Esophagus squamous epithelium (tissue), 5 donors: ENCODE measurements at regions not wholly inside any gene's neighbourhood (a gene's known extent, or its start where the extent isn't known, plus 50 kb on each side); places are given as distances from the start of the nearest gene placed in this dataset.

ENCODE experiments used
- DNase-seq: peaks from one replicate; lab custom pipeline; 2025; lab: John Stamatoyannopoulos, UW
- H3K27ac ChIP-seq, 4 donors: fragments of 200-600 bp; sonication (generic); one replicate each; pipeline ENCODE4 v1.5.1; 2016 to 2019; ENCODE audit warnings: mild to moderate bottlenecking in 1 of 4
- H3K27me3 ChIP-seq, 4 donors: fragments of 200-600 bp; sonication (generic); 1 replicate in 3 of 4; 2 replicates in 1 of 4; pipeline versions ENCODE4 v1.5.1 to v1.6.0; 2017 to 2021; ENCODE audit warnings: antibody characterized with exemption in 1 of 4
- H3K36me3 ChIP-seq, 3 donors: fragments of 200-600 bp; sonication (generic); one replicate each; pipeline ENCODE4 v1.5.1; 2016 to 2019
- H3K4me1 ChIP-seq, 3 donors: fragments of 200-600 bp; sonication (generic); one replicate each; pipeline ENCODE4 v1.5.1; 2017 to 2019
- H3K4me3 ChIP-seq, 4 donors: fragments of 200-600 bp; sonication (generic); 1 replicate in 3 of 4; 2 replicates in 1 of 4; pipeline ENCODE4 v1.5.1; 2016 to 2019; ENCODE audit warnings: mild to moderate bottlenecking in 2 of 4, moderate library complexity in 1 of 4
- H3K9me3 ChIP-seq, 3 donors: fragments of 200-600 bp; sonication (generic); one replicate each; pipeline ENCODE4 v1.5.1; 2016 to 2019
- CTCF ChIP-seq, 6 experiments: fragments of 450-650 bp in 4 of 6; fragments of 200-600 bp in 2 of 6; sonication (generic) in 2 of 6; IDR thresholded peaks; one replicate each; pipeline ENCODE4 v1.5.1; 2016 to 2019; ENCODE audit warnings: antibody characterized with exemption in 6 of 6, mild to moderate bottlenecking in 4 of 6, moderate library complexity in 4 of 6
- POLR2A ChIP-seq, 4 donors: fragments of 450-650 bp; IDR thresholded peaks; one replicate each; pipeline ENCODE4 v1.6.1; 2017; ENCODE audit warnings: antibody characterized with exemption in 4 of 4, mild to moderate bottlenecking in 4 of 4, moderate library complexity in 3 of 4
- WGBS, 2 donors: methylation state at CpG; one replicate each; pipeline ENCODE4 v1.1.5; 2018; 5-methylcytosine and 5-hydroxymethylcytosine counted together
- intact Hi-C: fragments of 100-400 bp; cut with DNase I; formaldehyde crosslinking; loops from one replicate; pipeline ENCODE4 v1.15.0; 2022
- donor health status: DM: yes; HTN: yes; CAD: no.

GRCh38 chr2:136297312-136297711 lies 179.4 kb upstream of the CXCR4 start:
- intact Hi-C loops, result no loop called here

DNA sequence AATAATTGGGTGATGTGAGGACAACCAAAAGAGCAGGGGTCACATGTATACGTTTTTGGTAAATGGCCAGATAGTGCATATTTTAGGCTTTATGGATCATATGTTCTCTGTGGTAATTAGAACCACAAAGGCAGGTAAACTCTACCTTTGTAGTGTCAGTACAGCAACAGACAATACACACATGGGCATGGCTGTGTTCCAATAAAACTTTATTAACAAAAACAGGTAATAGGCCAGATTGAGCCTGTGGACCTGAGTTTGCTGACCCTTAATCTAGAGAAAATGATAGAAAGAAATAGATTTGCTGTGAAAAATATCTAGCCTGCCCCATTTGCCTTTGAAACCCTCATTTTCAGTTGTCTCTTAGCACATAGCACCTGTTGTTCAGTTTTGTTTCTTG lies 177.2 kb upstream of the CXCR4 start:
- WGBS, 2 donors, result 60 to 69% methylated on average over 1 of the region's 1 CpG
- intact Hi-C loops, result no loop called here
- Histone ChIP-seq H3K27ac (no peak overlapping the region), H3K4me3 (no peak overlapping the region), H3K4me1 (no peaks in the 10 kb centered on the region), H3K36me3 (no peaks in the 10 kb centered on the region), H3K27me3 (no peaks in the 10 kb centered on the region), H3K9me3 (no peaks in the 10 kb centered on the region)
- DNase-seq, result no peak
- no peak for TF ChIP-seq CTCF (IDR thresholded peaks at IDR 0.05)
- TF ChIP-seq POLR2A (IDR thresholded peaks at IDR 0.05), result no peak

More at GRCh38 chr2:136297312-136297711, 179.4 kb upstream of the CXCR4 start:
- no peak overlapping the region for H3K4me3 ChIP-seq
- no peaks in the 10 kb centered on the region for H3K4me1 ChIP-seq
- H3K27me3 ChIP-seq, result no peaks in the 10 kb centered on the region
- no peak overlapping the region for H3K27ac ChIP-seq
- no peak for DNase-seq
- no peaks in the 10 kb centered on the region for H3K9me3 ChIP-seq
- TF ChIP-seq CTCF (IDR thresholded peaks at IDR 0.05), result no peak
- no peak for TF ChIP-seq POLR2A (IDR thresholded peaks at IDR 0.05)
- H3K36me3 ChIP-seq, result no peaks in the 10 kb centered on the region
- 56 to 61% methylated on average over 3 of the region's 3 CpGs for WGBS, 2 donors

DNA sequence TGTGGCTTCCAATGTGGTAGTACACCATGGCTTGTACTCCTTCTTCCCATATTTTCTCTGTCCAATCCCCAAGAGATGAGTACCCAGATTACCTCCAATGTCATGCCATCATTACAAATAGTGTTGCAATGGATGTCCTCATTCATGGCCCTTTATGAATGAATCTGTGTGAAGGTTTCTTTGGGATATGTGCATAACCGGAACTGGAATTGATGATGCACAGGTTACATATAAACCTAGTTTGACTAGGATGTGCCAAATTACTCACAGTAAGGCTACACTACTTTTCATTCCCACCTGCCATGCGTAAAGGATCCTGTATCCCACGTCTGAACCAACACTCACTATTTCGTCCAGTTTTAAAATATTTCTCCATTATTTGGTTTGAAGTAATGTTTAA lies 173.9 kb upstream of the CXCR4 start:
- Histone ChIP-seq H3K27me3 (no peaks in the 10 kb centered on the region), H3K27ac (no peak overlapping the region), H3K9me3 (no peaks in the 10 kb centered on the region), H3K4me3 (no peak overlapping the region), H3K4me1 (no peaks in the 10 kb centered on the region), H3K36me3 (no peaks in the 10 kb centered on the region)
- no peak for DNase-seq
- WGBS, 2 donors, result 89% methylated on average over 4 of the region's 4 CpGs
- TF ChIP-seq POLR2A (IDR thresholded peaks at IDR 0.05), result no peak
- TF ChIP-seq CTCF (IDR thresholded peaks at IDR 0.05), result no peak
- intact Hi-C loops, result no loop called here

- no peak for TF ChIP-seq POLR2A (IDR thresholded peaks at IDR 0.05)
- no peak for TF ChIP-seq CTCF (IDR thresholded peaks at IDR 0.05)
- no peak overlapping the region for H3K27ac ChIP-seq
- no peaks in the 10 kb centered on the region for H3K27me3 ChIP-seq
- intact Hi-C loops, result no loop called here
- H3K9me3 ChIP-seq, result no peaks in the 10 kb centered on the region
- no peak overlapping the region for H3K4me3 ChIP-seq
- H3K4me1 ChIP-seq, result no peaks in the 10 kb centered on the region
- no peak for DNase-seq
- no peaks in the 10 kb centered on the region for H3K36me3 ChIP-seq
- WGBS, 2 donors, result 86 to 100% methylated on average over 1 of the region's 1 CpG
These were observed 172.4 kb upstream of the CXCR4 start for GRCh38 chr2:136290326-136290725.

DNA sequence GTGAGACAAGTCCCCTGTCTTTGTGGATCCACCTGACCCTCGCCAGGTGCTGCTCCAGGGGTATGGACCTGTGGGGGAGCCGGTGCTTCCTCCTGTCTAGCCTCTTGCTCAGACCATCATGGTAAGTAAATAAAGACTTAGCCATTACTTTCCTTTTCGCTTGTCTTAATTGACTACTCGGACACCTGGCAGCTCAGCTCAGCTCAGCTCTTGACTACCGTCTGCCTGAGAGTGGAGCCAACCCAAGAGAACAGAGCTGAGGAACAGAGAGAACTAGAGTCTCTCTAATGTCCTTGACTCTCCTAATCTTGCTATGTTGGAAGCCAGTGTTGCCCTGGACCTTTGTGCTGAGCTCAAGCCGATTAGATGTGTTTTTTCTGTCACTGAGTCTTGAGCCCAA lies 170.3 kb upstream of the CXCR4 start:
- Histone ChIP-seq H3K9me3 (no peaks in the 10 kb centered on the region), H3K36me3 (no peaks in the 10 kb centered on the region), H3K27ac (no peak overlapping the region), H3K4me3 (no peak overlapping the region), H3K4me1 (no peaks in the 10 kb centered on the region), H3K27me3 (no peaks in the 10 kb centered on the region)
- no peak for DNase-seq
- TF ChIP-seq CTCF (IDR thresholded peaks at IDR 0.05) (no peak), POLR2A (IDR thresholded peaks at IDR 0.05) (no peak)
- intact Hi-C loops, result no loop called here
- WGBS, 2 donors, result 82 to 98% methylated on average over 4 to 5 of the region's 6 CpGs
